Cardiac muscle cell (in vitro differentiated cells and primary cell): ENCODE measurements at regions not wholly inside any gene's neighbourhood (a gene's known extent, or its start where the extent isn't known, plus 50 kb on each side); places are given as distances from the start of the nearest gene placed in this dataset.

Experiments used
- DNase-seq, 2 donors: peaks; one replicate each; pipeline versions ENCODE4 v3.0.0 to v3.0.0-alpha.2; 2010 to 2017; ENCODE audit warnings: low read depth in 1 of 2, low spot score in 1 of 2
- H3K27ac ChIP-seq: fragments of 200-600 bp; sonication (generic); 2 replicates; pipeline ENCODE4 v1.5.1; 2016
- H3K27me3 ChIP-seq: fragments of 200-600 bp; sonication (generic); 2 replicates; pipeline ENCODE4 v1.6.0; 2016; ENCODE audit warnings: control low read depth
- H3K36me3 ChIP-seq: fragments of 200-600 bp; sonication (generic); 2 replicates; pipeline ENCODE4 v1.5.1; 2016; ENCODE audit warnings: control low read depth
- H3K4me1 ChIP-seq: fragments of 200-600 bp; sonication (generic); 2 replicates; pipeline ENCODE4 v1.8.1; 2017; ENCODE audit warnings: low read depth, mild to moderate bottlenecking, mixed run types
- H3K4me3 ChIP-seq: fragments of 200-600 bp; sonication (generic); 2 replicates; pipeline ENCODE4 v1.5.1; 2016; ENCODE audit warnings: mild to moderate bottlenecking
- H3K9me3 ChIP-seq: fragments of 200-600 bp; sonication (generic); 2 replicates; pipeline ENCODE4 v1.5.1; 2017; ENCODE audit warnings: low read depth, mild to moderate bottlenecking, control low read depth
- CTCF ChIP-seq: IDR thresholded peaks from 2 replicates; pipeline ENCODE4 v1.5.1; 2012; ENCODE audit warnings: low read depth, mild to moderate bottlenecking, low read length

GRCh38 chr3:187586226-187586625 lies 84.0 kb downstream of the SST start:
- TF ChIP-seq CTCF = no peak
- Histone ChIP-seq H3K36me3 (no peaks in the 10 kb centered on the region), H3K9me3 (no peaks in the 10 kb centered on the region), H3K4me1 (no peaks in the 10 kb centered on the region), H3K27me3 (no peaks in the 10 kb centered on the region), H3K27ac (no peak overlapping the region), H3K4me3 (no peak overlapping the region)
- DNase-seq = no peak

- no peak overlapping the region for H3K27ac ChIP-seq
- H3K36me3 ChIP-seq = no peaks in the 10 kb centered on the region
- H3K9me3 ChIP-seq = no peaks in the 10 kb centered on the region
- no peak overlapping the region for H3K4me3 ChIP-seq
- DNase-seq = no peak
- no peak for TF ChIP-seq CTCF
- H3K27me3 ChIP-seq = no peaks in the 10 kb centered on the region
- peaks cover 15% of the 10 kb centered on the region for H3K4me1 ChIP-seq
These were observed 97.8 kb downstream of the SST start for GRCh38 chr3:187572441-187572840.

- H3K4me3 ChIP-seq = no peak overlapping the region
- TF ChIP-seq CTCF = no peak
- H3K36me3 ChIP-seq = no peaks in the 10 kb centered on the region
- peak in 1 of 2 donors; percentile 36 for DNase-seq
- no peaks in the 10 kb centered on the region for H3K9me3 ChIP-seq
- H3K4me1 ChIP-seq = peaks cover 22% of the 10 kb centered on the region
- no peak overlapping the region for H3K27ac ChIP-seq
- no peaks in the 10 kb centered on the region for H3K27me3 ChIP-seq
These were observed 98.5 kb downstream of the SST start for GRCh38 chr3:187571701-187572100.

- Histone ChIP-seq H3K27me3 (no peaks in the 10 kb centered on the region), H3K27ac (no peak overlapping the region), H3K36me3 (no peaks in the 10 kb centered on the region), H3K4me1 (peaks cover 24% of the 10 kb centered on the region), H3K9me3 (no peaks in the 10 kb centered on the region), H3K4me3 (no peak overlapping the region)
- no peak for TF ChIP-seq CTCF
- no peak for DNase-seq
These were observed 99.4 kb downstream of the SST start for GRCh38 chr3:187570776-187571175.

GRCh38 chr3:187568171-187568570 lies 102.0 kb downstream of the SST start:
- no peaks in the 10 kb centered on the region for H3K36me3 ChIP-seq
- peak overlapping the region; percentile 13 for H3K27ac ChIP-seq
- TF ChIP-seq CTCF = no peak
- H3K4me3 ChIP-seq = no peak overlapping the region
- DNase-seq = peak in 1 of 2 donors; percentile 41
- peaks cover 24% of the 10 kb centered on the region for H3K4me1 ChIP-seq
- H3K9me3 ChIP-seq = no peaks in the 10 kb centered on the region
- H3K27me3 ChIP-seq = no peaks in the 10 kb centered on the region

- peak overlapping the region; percentile 13 for H3K27ac ChIP-seq
- H3K4me1 ChIP-seq = peaks cover 24% of the 10 kb centered on the region
- no peaks in the 10 kb centered on the region for H3K27me3 ChIP-seq
- H3K9me3 ChIP-seq = no peaks in the 10 kb centered on the region
- no peak overlapping the region for H3K4me3 ChIP-seq
- no peak for TF ChIP-seq CTCF
- H3K36me3 ChIP-seq = no peaks in the 10 kb centered on the region
- DNase-seq = peak; percentile 67 to 88
These were observed 102.5 kb downstream of the SST start for GRCh38 chr3:187567661-187568121.
